PFSK-1 (cell line): ENCODE measurements at regions not wholly inside any gene's neighbourhood (a gene's known extent, or its start where the extent isn't known, plus 50 kb on each side); places are given as distances from the start of the nearest gene placed in this dataset.

Experiments used
- FOXP2 ChIP-seq: optimal IDR thresholded peaks from 2 replicates; pipeline ENCODE3; 2011; ENCODE audit warnings: borderline replicate concordance, control low read depth, inconsistent platforms; ENCODE audit not compliant: insufficient read depth; ENCODE audit errors: extremely low read length, extremely low read depth
- POLR2AphosphoS5 ChIP-seq: IDR thresholded peaks from 2 replicates; pipeline ENCODE4 v1.6.1; 2012; ENCODE audit warnings: low read depth, mild to moderate bottlenecking, control low read depth, low read length, moderate library complexity
- SIN3A ChIP-seq: IDR thresholded peaks from 2 replicates; pipeline ENCODE4 v1.6.1; 2012; ENCODE audit warnings: mild to moderate bottlenecking, low read length, moderate library complexity, borderline replicate concordance; ENCODE audit not compliant: insufficient read depth
- TAF1 ChIP-seq: IDR thresholded peaks from 2 replicates; pipeline ENCODE4 v1.6.1; 2012; ENCODE audit warnings: low read length, control low read depth, borderline replicate concordance; ENCODE audit not compliant: insufficient read depth
- TF ChIP-seq, protein P1 (sequence below), 2 experiments: IDR thresholded peaks; 2 replicates each; pipeline versions ENCODE4 v1.6.1 to v1.8.0; 2011 to 2012; ENCODE audit warnings: low read depth in 2 of 2, low read length in 2 of 2, control low read depth in 1 of 2, inconsistent platforms in 1 of 2, mild to moderate bottlenecking in 1 of 2, moderate library complexity in 1 of 2; ENCODE audit not compliant: insufficient read depth in 1 of 2

DNA sequence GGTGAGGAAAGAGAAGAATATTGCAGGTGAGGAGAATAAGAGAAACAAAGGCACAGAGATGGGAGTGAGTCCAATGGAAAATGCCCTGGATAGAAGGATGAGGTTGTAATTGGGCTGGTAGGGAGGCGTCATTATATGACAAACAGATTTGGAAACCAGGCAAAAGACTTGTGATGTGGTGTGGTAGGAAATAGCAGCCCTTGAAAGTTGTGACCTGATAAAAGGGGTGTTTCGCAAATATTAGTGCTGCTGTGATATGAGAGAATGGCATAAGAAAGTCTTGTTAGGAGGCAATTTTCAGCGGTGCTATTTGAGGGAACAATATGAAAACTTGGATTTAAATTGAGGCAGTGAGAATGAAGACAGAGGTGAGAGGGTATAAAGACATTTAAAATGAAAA lies 217.5 kb upstream of the ACTBL2 start:
- TF ChIP-seq FOXP2 (no peak), TAF1 (no peak), POLR2AphosphoS5 (no peak), SIN3A (no peak)
- TF ChIP-seq, protein P1, sequence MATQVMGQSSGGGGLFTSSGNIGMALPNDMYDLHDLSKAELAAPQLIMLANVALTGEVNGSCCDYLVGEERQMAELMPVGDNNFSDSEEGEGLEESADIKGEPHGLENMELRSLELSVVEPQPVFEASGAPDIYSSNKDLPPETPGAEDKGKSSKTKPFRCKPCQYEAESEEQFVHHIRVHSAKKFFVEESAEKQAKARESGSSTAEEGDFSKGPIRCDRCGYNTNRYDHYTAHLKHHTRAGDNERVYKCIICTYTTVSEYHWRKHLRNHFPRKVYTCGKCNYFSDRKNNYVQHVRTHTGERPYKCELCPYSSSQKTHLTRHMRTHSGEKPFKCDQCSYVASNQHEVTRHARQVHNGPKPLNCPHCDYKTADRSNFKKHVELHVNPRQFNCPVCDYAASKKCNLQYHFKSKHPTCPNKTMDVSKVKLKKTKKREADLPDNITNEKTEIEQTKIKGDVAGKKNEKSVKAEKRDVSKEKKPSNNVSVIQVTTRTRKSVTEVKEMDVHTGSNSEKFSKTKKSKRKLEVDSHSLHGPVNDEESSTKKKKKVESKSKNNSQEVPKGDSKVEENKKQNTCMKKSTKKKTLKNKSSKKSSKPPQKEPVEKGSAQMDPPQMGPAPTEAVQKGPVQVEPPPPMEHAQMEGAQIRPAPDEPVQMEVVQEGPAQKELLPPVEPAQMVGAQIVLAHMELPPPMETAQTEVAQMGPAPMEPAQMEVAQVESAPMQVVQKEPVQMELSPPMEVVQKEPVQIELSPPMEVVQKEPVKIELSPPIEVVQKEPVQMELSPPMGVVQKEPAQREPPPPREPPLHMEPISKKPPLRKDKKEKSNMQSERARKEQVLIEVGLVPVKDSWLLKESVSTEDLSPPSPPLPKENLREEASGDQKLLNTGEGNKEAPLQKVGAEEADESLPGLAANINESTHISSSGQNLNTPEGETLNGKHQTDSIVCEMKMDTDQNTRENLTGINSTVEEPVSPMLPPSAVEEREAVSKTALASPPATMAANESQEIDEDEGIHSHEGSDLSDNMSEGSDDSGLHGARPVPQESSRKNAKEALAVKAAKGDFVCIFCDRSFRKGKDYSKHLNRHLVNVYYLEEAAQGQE (IDR thresholded peaks at IDR 0.05; ENCODE audit: insufficient read depth in 1 of 2, low read depth in 2 of 2, low read length in 2 of 2) = no peak

DNA sequence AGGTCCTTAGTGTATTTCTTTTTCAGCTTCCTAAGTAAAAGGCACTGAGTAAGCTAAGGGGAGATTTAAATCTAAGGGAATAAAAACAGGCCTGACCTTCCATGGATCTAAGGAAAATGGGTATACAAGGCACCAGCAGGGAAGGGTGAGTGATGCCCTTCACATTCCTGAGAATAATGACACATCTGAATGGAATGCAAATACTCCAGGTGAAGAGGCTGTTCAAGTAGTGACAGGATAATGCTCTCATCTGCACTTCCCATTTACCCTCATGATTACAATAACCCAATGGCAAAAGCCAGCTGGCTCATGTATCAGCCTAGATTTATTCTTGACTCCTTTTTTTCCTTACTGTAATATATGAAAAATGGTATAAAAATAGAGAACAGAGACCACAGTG lies 216.2 kb upstream of the ACTBL2 start:
- TF ChIP-seq POLR2AphosphoS5 (no peak), FOXP2 (no peak), SIN3A (no peak), TAF1 (no peak)
- TF ChIP-seq, protein P1 (IDR thresholded peaks at IDR 0.05; ENCODE audit: insufficient read depth in 1 of 2, low read depth in 2 of 2, low read length in 2 of 2) = no peak

DNA sequence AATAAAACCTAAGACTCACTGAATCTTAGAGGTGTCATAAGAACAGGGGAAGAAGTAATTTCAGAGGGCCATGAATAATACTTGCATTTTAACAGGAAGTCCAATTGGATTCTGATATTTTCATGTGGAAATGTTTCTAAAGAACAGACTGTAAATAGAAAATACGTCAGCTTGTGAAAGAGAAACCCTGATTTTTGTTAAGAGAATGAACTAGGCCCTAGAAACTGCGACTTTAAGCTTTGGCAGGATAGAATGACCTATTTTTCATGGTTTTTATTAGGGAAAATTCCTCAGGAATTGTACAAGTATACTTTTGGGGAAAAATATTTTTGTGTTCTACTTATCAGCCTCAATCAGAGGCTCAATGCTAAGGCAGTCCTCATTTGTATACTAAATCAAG lies 215.5 kb upstream of the ACTBL2 start:
- TF ChIP-seq SIN3A (no peak), FOXP2 (no peak), POLR2AphosphoS5 (no peak), TAF1 (no peak)
- TF ChIP-seq, protein P1 (IDR thresholded peaks at IDR 0.05; ENCODE audit: insufficient read depth in 1 of 2, low read depth in 2 of 2, low read length in 2 of 2) = no peak

DNA sequence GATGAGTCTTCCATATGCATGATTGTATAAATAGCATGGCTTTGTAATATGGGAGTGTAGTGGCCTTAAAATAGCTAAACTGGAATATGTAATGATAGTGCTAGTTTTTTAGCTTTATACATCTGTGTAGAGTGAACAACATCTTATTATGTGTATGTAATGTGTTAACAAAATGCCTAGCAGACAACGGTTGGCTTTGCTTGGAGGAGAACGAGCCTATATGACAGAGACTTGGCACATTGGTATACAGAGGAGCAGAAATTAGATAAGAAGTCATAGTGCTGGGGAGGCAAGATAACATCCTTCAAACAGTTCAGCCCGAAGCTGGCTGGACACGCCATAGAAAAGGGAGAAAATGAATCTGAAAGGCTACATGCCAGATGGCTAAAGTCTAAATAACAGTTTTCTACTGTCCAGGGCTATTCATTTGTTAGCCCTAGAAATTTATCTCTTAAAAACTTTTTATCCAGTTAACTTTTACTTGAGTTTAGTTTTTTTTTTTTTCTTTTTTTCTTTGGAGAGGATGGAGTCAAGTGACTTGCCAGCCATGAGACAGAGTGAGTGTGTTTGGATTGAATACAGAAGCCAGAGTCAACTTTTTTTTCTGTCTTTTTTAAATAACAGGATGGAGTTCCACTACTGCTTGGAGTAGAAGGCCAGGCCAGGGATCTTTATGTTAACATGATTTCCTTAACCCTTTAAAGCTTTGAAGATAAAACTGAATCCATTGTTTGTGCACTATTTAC lies 214.4 kb upstream of the ACTBL2 start:
- TF ChIP-seq TAF1 (no peak), POLR2AphosphoS5 (no peak), SIN3A (no peak), FOXP2 (no peak)
- TF ChIP-seq, protein P1 (IDR thresholded peaks at IDR 0.05; ENCODE audit: insufficient read depth in 1 of 2, low read depth in 2 of 2, low read length in 2 of 2) = no peak

DNA sequence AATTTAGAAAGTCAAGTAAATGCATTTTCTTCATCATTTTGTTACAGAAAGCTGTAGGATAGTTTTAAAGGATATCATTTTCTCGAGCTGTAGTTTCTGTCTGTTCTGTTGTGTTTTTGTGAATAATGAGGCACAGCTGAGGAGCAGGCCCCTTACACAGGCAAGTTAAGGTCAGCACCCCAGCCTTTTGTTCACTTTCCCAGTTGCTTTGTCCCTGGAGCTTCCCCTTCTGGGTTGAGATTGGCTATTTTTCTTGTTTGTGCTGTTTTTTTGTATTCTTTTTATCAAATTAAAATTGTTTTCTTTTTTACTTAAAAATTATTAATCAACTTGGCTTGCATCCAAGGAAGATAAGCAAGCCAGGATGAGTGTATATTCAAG lies 213.8 kb upstream of the ACTBL2 start:
- TF ChIP-seq FOXP2 = no peak
- no peak for TF ChIP-seq SIN3A
- TF ChIP-seq, protein P1 (IDR thresholded peaks at IDR 0.05; ENCODE audit: insufficient read depth in 1 of 2, low read depth in 2 of 2, low read length in 2 of 2) = no peak
- TF ChIP-seq POLR2AphosphoS5 = no peak
- TF ChIP-seq TAF1 = no peak
